ENCODE measurements at regions not wholly inside any gene's neighbourhood (a gene's known extent, or its start where the extent isn't known, plus 50 kb on each side); places are given as distances from the start of the nearest gene placed in this dataset.
A peak's percentile ranks its signal among the peaks of the same experiment; 100 is the strongest.

- no peak for TF ChIP-seq CTCF (IDR thresholded peaks at IDR 0.05; ENCODE audit: insufficient read depth in 1 of 2, low read depth in 1 of 2, low read length in 1 of 2, severe bottlenecking in 1 of 2, unreplicated experiment in 1 of 2)
- no peaks in the 10 kb centered on the region for H3K27me3 ChIP-seq (replicated peaks; ENCODE audit: control insufficient read depth, insufficient read depth, low read length)
- no peak for DNase-seq
- H3K9me3 Mint-ChIP-seq (ENCODE audit: unreplicated experiment), result no peaks in the 10 kb centered on the region
- peaks cover 100% of the 10 kb centered on the region for H3K4me1 ChIP-seq
- CTCF ChIA-PET, result no interaction called here
- POLR2A ChIA-PET, result no interaction called here
- no TSS peak for BruUV-seq (replicated peaks)
- no peaks in the 10 kb centered on the region; the same call in 1 of the 2 replicates for H3K9me3 ChIP-seq
- intact Hi-C loops (cut with micrococcal nuclease; ENCODE audit: unreplicated experiment), result loop anchor here (1.0 to 10.0 kb wide), 4 partner anchors 32 to 98 kb away; partner anchors contain the start of gene DUSP5
- no peak overlapping the region for H3K4me3 Mint-ChIP-seq (ENCODE audit: unreplicated experiment)
- peaks cover 5% of the 10 kb centered on the region for H3K36me3 Mint-ChIP-seq (ENCODE audit: insufficient read depth, unreplicated experiment)
- no peaks in the 10 kb centered on the region for H3K36me3 ChIP-seq (ENCODE audit: control insufficient read depth, insufficient read depth, low read length)
- no peaks in the 10 kb centered on the region for H3K27me3 Mint-ChIP-seq (ENCODE audit: insufficient read depth, unreplicated experiment)
- peak overlapping the region; percentile 96 for H3K27ac Mint-ChIP-seq (ENCODE audit: unreplicated experiment)
- no peak overlapping the region for H3K4me3 ChIP-seq (ENCODE audit: low read depth, low read length)
- peaks cover 67% of the 10 kb centered on the region for H3K4me1 Mint-ChIP-seq (ENCODE audit: low read depth, unreplicated experiment)
Measured at GRCh38 chr10:110409926-110410325, 87.8 kb upstream of the DUSP5 start.

GRCh38 chr10:110410329-110411046, 87.2 kb upstream of the DUSP5 start:
- H3K27ac Mint-ChIP-seq (ENCODE audit: unreplicated experiment), result peak overlapping the region; percentile 96
- no peaks in the 10 kb centered on the region for H3K9me3 Mint-ChIP-seq (ENCODE audit: unreplicated experiment)
- no peaks in the 10 kb centered on the region; the same call in 1 of the 2 replicates for H3K9me3 ChIP-seq
- peaks cover 69% of the 10 kb centered on the region for H3K4me1 Mint-ChIP-seq (ENCODE audit: low read depth, unreplicated experiment)
- H3K36me3 ChIP-seq (ENCODE audit: control insufficient read depth, insufficient read depth, low read length), result no peaks in the 10 kb centered on the region
- DNase-seq, result peak; percentile 61 to 86
- intact Hi-C loops (cut with micrococcal nuclease; ENCODE audit: unreplicated experiment), result loop anchor here (1.0 to 10.0 kb wide), 4 partner anchors 32 to 98 kb away; partner anchors contain the start of gene DUSP5
- no TSS peak for BruUV-seq (replicated peaks)
- H3K4me3 ChIP-seq (ENCODE audit: low read depth, low read length), result no peak overlapping the region
- CTCF ChIA-PET, result no interaction called here
- no peaks in the 10 kb centered on the region for H3K27me3 Mint-ChIP-seq (ENCODE audit: insufficient read depth, unreplicated experiment)
- peaks cover 5% of the 10 kb centered on the region for H3K36me3 Mint-ChIP-seq (ENCODE audit: insufficient read depth, unreplicated experiment)
- no peak overlapping the region for H3K4me3 Mint-ChIP-seq (ENCODE audit: unreplicated experiment)
- TF ChIP-seq CTCF (IDR thresholded peaks at IDR 0.05; ENCODE audit: insufficient read depth in 1 of 2, low read depth in 1 of 2, low read length in 1 of 2, severe bottlenecking in 1 of 2, unreplicated experiment in 1 of 2), result no peak
- peaks cover 98% of the 10 kb centered on the region for H3K4me1 ChIP-seq
- H3K27me3 ChIP-seq (replicated peaks; ENCODE audit: control insufficient read depth, insufficient read depth, low read length), result no peaks in the 10 kb centered on the region
- POLR2A ChIA-PET, result no interaction called here

GRCh38 chr10:110411047-110411410, 86.7 kb upstream of the DUSP5 start:
- peak overlapping the region; percentile 96 for H3K27ac Mint-ChIP-seq (ENCODE audit: unreplicated experiment)
- H3K36me3 ChIP-seq (ENCODE audit: control insufficient read depth, insufficient read depth, low read length), result no peaks in the 10 kb centered on the region
- no peak for TF ChIP-seq CTCF (IDR thresholded peaks at IDR 0.05; ENCODE audit: insufficient read depth in 1 of 2, low read depth in 1 of 2, low read length in 1 of 2, severe bottlenecking in 1 of 2, unreplicated experiment in 1 of 2)
- intact Hi-C loops (cut with micrococcal nuclease; ENCODE audit: unreplicated experiment), result loop anchor here (5.0 to 10.0 kb wide), 2 partner anchors 56 to 99 kb away; no protein-coding TSS in a partner anchor
- no peak overlapping the region for H3K4me3 ChIP-seq (ENCODE audit: low read depth, low read length)
- peaks cover 69% of the 10 kb centered on the region for H3K4me1 Mint-ChIP-seq (ENCODE audit: low read depth, unreplicated experiment)
- no peaks in the 10 kb centered on the region; the same call in 1 of the 2 replicates for H3K9me3 ChIP-seq
- H3K4me1 ChIP-seq, result peaks cover 98% of the 10 kb centered on the region
- CTCF ChIA-PET, result no interaction called here
- TSS peak; percentile 68 for BruUV-seq (replicated peaks)
- peaks cover 5% of the 10 kb centered on the region for H3K36me3 Mint-ChIP-seq (ENCODE audit: insufficient read depth, unreplicated experiment)
- H3K27me3 Mint-ChIP-seq (ENCODE audit: insufficient read depth, unreplicated experiment), result no peaks in the 10 kb centered on the region
- H3K4me3 Mint-ChIP-seq (ENCODE audit: unreplicated experiment), result peak overlapping the region; percentile 24
- POLR2A ChIA-PET, result interaction anchor here (0.6 to 0.7 kb wide), 2 partner anchors 45 to 88 kb away, joined by 3 read pairs; no protein-coding TSS in a partner anchor
- no peak for DNase-seq
- H3K9me3 Mint-ChIP-seq (ENCODE audit: unreplicated experiment), result no peaks in the 10 kb centered on the region
- no peaks in the 10 kb centered on the region for H3K27me3 ChIP-seq (replicated peaks; ENCODE audit: control insufficient read depth, insufficient read depth, low read length)

Data from Caco-2 (cell line).